Natural killer cell (primary cell): ENCODE measurements at regions not wholly inside any gene's neighbourhood (a gene's known extent, or its start where the extent isn't known, plus 50 kb on each side); places are given as distances from the start of the nearest gene placed in this dataset.

Source experiments
- ATAC-seq, 3 donors: fragments of 150-1000 bp in 2 of 3; fragments of 200-7000 bp in 1 of 3; cut with Tn5 transposase; 1 replicate in 1 of 3; 2 replicates in 2 of 3; pipeline ENCODE4 v1.10.0; 2021; ENCODE audit warnings: mild to moderate bottlenecking in 2 of 3, moderate library complexity in 2 of 3
- DNase-seq, 2 donors: peaks; one replicate each; pipeline versions ENCODE4 v3.0.0 to v3.0.0-alpha.2; 2013 to 2021; ENCODE audit warnings: mixed read lengths in 1 of 2
- H3K27ac ChIP-seq: one replicate; pipeline ENCODE4 v1.5.1; 2013; ENCODE audit warnings: mild to moderate bottlenecking, low read length
- H3K27me3 ChIP-seq: one replicate; pipeline ENCODE4 v1.6.1; 2013; ENCODE audit warnings: low read length; ENCODE audit not compliant: control insufficient read depth, insufficient read depth
- H3K36me3 ChIP-seq: one replicate; pipeline ENCODE4 v1.6.1; 2013; ENCODE audit warnings: low read length; ENCODE audit not compliant: control insufficient read depth, insufficient read depth
- H3K4me1 ChIP-seq: one replicate; pipeline ENCODE4 v1.6.1; 2013; ENCODE audit warnings: low read length; ENCODE audit not compliant: control insufficient read depth, insufficient read depth
- H3K4me3 ChIP-seq: one replicate; pipeline ENCODE4 v1.5.1; 2013; ENCODE audit warnings: low read length
- H3K9me3 ChIP-seq: one replicate; pipeline ENCODE4 v1.6.1; 2013; ENCODE audit warnings: low read length; ENCODE audit not compliant: control insufficient read depth, insufficient read depth
- H3K27ac Mint-ChIP-seq, 2 donors: one replicate each; pipeline ENCODE4 v1.8.0; 2022; ENCODE audit warnings: mild to moderate bottlenecking in 2 of 2, mixed read lengths in 2 of 2, moderate library complexity in 1 of 2
- H3K27me3 Mint-ChIP-seq, 2 donors: one replicate each; pipeline ENCODE4 v1.8.0; 2022; ENCODE audit warnings: low read depth in 2 of 2, mixed read lengths in 2 of 2
- H3K36me3 Mint-ChIP-seq: one replicate; pipeline ENCODE4 v1.8.0; 2022; ENCODE audit warnings: mixed read lengths
- H3K4me1 Mint-ChIP-seq, 2 donors: one replicate each; pipeline ENCODE4 v1.8.0; 2022; ENCODE audit warnings: mixed read lengths in 2 of 2
- H3K4me3 Mint-ChIP-seq: one replicate; pipeline ENCODE4 v1.8.0; 2022; ENCODE audit warnings: mild to moderate bottlenecking, moderate library complexity, mixed read lengths
- H3K9me3 Mint-ChIP-seq, 2 donors: one replicate each; pipeline ENCODE4 v1.8.0; 2022; ENCODE audit warnings: mixed read lengths in 2 of 2
- CTCF ChIP-seq: fragments of 200-600 bp; IDR thresholded peaks from one replicate; pipeline ENCODE4 v1.8.0; 2022; ENCODE audit warnings: antibody characterized with exemption
- WGBS: methylation state at CpG from one replicate; pipeline ENCODE4 v1.1.7; 2013; ENCODE audit warnings: missing lambda C conversion rate; ENCODE audit not compliant: insufficient coverage; 5-methylcytosine and 5-hydroxymethylcytosine counted together
- intact Hi-C: fragments of 100-400 bp; cut with micrococcal nuclease; formaldehyde crosslinking; loops from one replicate; pipeline ENCODE4 v1.14.2; 2022

- peaks cover 0 to 2% of the 10 kb centered on the region in 2 donors for H3K27me3 Mint-ChIP-seq
- no peaks in the 10 kb centered on the region for H3K4me1 ChIP-seq
- H3K27me3 ChIP-seq, result no peaks in the 10 kb centered on the region
These were observed 230.4 kb upstream of the ACVR2A start for GRCh38 chr2:147614471-147614870.

GRCh38 chr2:147610496-147611040 lies 234.3 kb upstream of the ACVR2A start:
- H3K9me3 ChIP-seq, result no peaks in the 10 kb centered on the region
- no peaks in the 10 kb centered on the region for H3K36me3 ChIP-seq
- H3K27ac Mint-ChIP-seq, result no peak overlapping the region
- WGBS, result 97% methylated on average over 2 of the region's 2 CpGs
- intact Hi-C loops, result no loop called here
- DNase-seq, result no peak
- H3K4me3 ChIP-seq, result no peak overlapping the region
- no peaks in the 10 kb centered on the region for H3K4me1 ChIP-seq
- no peak for TF ChIP-seq CTCF
- H3K4me1 Mint-ChIP-seq, result no peaks in the 10 kb centered on the region
- H3K27ac ChIP-seq, result no peak overlapping the region
- no peak for ATAC-seq
- H3K9me3 Mint-ChIP-seq, result no peaks in the 10 kb centered on the region
- peaks cover 0 to 2% of the 10 kb centered on the region in 2 donors for H3K27me3 Mint-ChIP-seq
- no peaks in the 10 kb centered on the region for H3K27me3 ChIP-seq
- no peak overlapping the region for H3K4me3 Mint-ChIP-seq
- no peaks in the 10 kb centered on the region for H3K36me3 Mint-ChIP-seq

More at GRCh38 chr2:147614471-147614870, 230.4 kb upstream of the ACVR2A start:
- H3K4me3 ChIP-seq, result no peak overlapping the region
- no peak overlapping the region for H3K4me3 Mint-ChIP-seq
- H3K36me3 ChIP-seq, result no peaks in the 10 kb centered on the region
- H3K27ac ChIP-seq, result no peak overlapping the region
- TF ChIP-seq CTCF, result no peak
- intact Hi-C loops, result no loop called here
- no peaks in the 10 kb centered on the region for H3K9me3 Mint-ChIP-seq
- no peak for DNase-seq
- ATAC-seq, result no peak
- no CpG with 5 or more reads among the region's 3 CpGs for WGBS
- no peaks in the 10 kb centered on the region for H3K9me3 ChIP-seq
- no peaks in the 10 kb centered on the region for H3K36me3 Mint-ChIP-seq
- no peak overlapping the region for H3K27ac Mint-ChIP-seq
- H3K4me1 Mint-ChIP-seq, result no peaks in the 10 kb centered on the region

DNA sequence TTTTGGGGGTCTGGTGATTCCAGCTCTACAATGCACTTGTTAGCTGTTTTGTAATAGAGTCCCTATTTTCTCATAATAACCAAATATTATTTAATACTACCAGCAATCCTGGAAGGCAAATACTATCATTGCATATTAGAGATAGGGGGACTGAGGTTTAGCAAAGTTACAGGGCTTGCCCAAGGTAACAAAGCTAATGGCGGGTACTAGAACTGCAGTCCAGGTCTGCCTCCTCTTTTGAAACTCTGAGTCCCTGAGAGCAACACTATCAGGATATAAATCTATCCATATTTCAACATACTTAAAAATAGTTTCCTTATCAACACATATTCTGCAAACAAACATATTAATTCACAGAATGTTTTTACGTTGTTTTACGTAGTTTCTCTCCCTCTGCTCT lies 235.5 kb upstream of the ACVR2A start:
- Mint-ChIP-seq H3K27me3 (no peaks in the 10 kb centered on the region), H3K27ac (no peak overlapping the region), H3K4me1 (no peaks in the 10 kb centered on the region), H3K4me3 (no peak overlapping the region), H3K9me3 (no peaks in the 10 kb centered on the region), H3K36me3 (no peaks in the 10 kb centered on the region)
- Histone ChIP-seq H3K4me3 (no peak overlapping the region), H3K27ac (no peak overlapping the region), H3K9me3 (no peaks in the 10 kb centered on the region), H3K27me3 (no peaks in the 10 kb centered on the region), H3K4me1 (no peaks in the 10 kb centered on the region), H3K36me3 (no peaks in the 10 kb centered on the region)
- WGBS, result 98% methylated on average over 3 of the region's 3 CpGs
- intact Hi-C loops, result no loop called here
- no peak for TF ChIP-seq CTCF
- ATAC-seq (no peak), DNase-seq (no peak)

DNA sequence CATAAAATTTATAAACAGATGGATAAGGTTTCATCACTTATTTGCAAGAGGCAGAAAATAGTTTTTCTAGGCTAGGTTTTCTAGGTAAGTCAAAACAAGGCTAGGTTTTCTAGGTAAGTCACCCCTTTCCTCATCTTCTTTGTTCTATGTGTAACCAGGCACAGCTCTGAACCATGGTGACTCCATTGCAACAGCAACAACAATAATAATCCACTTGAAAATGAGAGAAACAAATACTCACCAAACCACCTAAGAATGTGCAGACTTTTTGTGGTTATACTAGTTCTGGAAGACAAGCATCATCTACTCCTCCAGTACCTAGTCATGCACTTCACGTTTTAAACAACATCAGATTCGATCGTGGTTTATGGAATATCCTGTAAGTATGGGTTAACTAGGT lies 237.4 kb upstream of the ACVR2A start:
- Histone ChIP-seq H3K27me3 (no peaks in the 10 kb centered on the region), H3K4me3 (no peak overlapping the region), H3K4me1 (no peaks in the 10 kb centered on the region), H3K27ac (no peak overlapping the region), H3K9me3 (no peaks in the 10 kb centered on the region), H3K36me3 (no peaks in the 10 kb centered on the region)
- intact Hi-C loops, result no loop called here
- WGBS, result no CpG with 5 or more reads among the region's 3 CpGs
- H3K36me3 Mint-ChIP-seq, result no peaks in the 10 kb centered on the region
- no peak for TF ChIP-seq CTCF
- no peak for DNase-seq
- H3K4me3 Mint-ChIP-seq, result no peak overlapping the region
- H3K4me1 Mint-ChIP-seq, result no peaks in the 10 kb centered on the region
- no peaks in the 10 kb centered on the region for H3K27me3 Mint-ChIP-seq
- no peaks in the 10 kb centered on the region for H3K9me3 Mint-ChIP-seq
- no peak overlapping the region for H3K27ac Mint-ChIP-seq
- no peak for ATAC-seq
